Jurkat, Clone E6-1 (cell line): ENCODE measurements at regions not wholly inside any gene's neighbourhood (a gene's known extent, or its start where the extent isn't known, plus 50 kb on each side); places are given as distances from the start of the nearest gene placed in this dataset.
"Not testable (repeated sequence)": the region's sequence is repeated elsewhere in the genome, so short reads cannot be mapped to it uniquely, and the experiment has no call there.

Experiments used
- DNase-seq: peaks from one replicate; pipeline ENCODE4 v3.0.0-alpha.2; 2011; ENCODE audit warnings: low read depth, low spot score
- H3K4me3 ChIP-seq: 2 replicates; pipeline ENCODE4 v1.5.1; 2011; ENCODE audit warnings: mild to moderate bottlenecking, low read length, control low read depth, moderate library complexity

- H3K4me3 ChIP-seq: no peak overlapping the region
- no peak for DNase-seq
These were observed 354.5 kb upstream of the VWC2 start for GRCh38 chr7:49418963-49419362.

- H3K4me3 ChIP-seq: no peak overlapping the region
- no peak for DNase-seq
These were observed 350.9 kb upstream of the VWC2 start for GRCh38 chr7:49422564-49422963.

GRCh38 chr7:49424109-49424508 lies 349.3 kb upstream of the VWC2 start:
- H3K4me3 ChIP-seq: no peak overlapping the region

GRCh38 chr7:49425277-49425818 lies 348.1 kb upstream of the VWC2 start:
- DNase-seq: no peak
- no peak overlapping the region for H3K4me3 ChIP-seq

More at GRCh38 chr7:49424109-49424508, 349.3 kb upstream of the VWC2 start:
- DNase-seq: no peak

- H3K4me3 ChIP-seq: no peak overlapping the region
- DNase-seq: no peak
These were observed 341.2 kb upstream of the VWC2 start for GRCh38 chr7:49432254-49432653.

- no peak for DNase-seq
- no peak overlapping the region for H3K4me3 ChIP-seq
These were observed 339.6 kb upstream of the VWC2 start for GRCh38 chr7:49433794-49434193.

- no peak overlapping the region for H3K4me3 ChIP-seq
- DNase-seq: no peak
These were observed 338.6 kb upstream of the VWC2 start for GRCh38 chr7:49434846-49435245.

GRCh38 chr7:49438281-49438680 lies 335.2 kb upstream of the VWC2 start:
- no peak for DNase-seq
- no peak overlapping the region for H3K4me3 ChIP-seq

- no peak overlapping the region for H3K4me3 ChIP-seq
These were observed 329.9 kb upstream of the VWC2 start for GRCh38 chr7:49443515-49443914.

GRCh38 chr7:49453486-49453885 lies 320.0 kb upstream of the VWC2 start:
- H3K4me3 ChIP-seq: no peak overlapping the region
- DNase-seq: no peak

More at GRCh38 chr7:49443515-49443914, 329.9 kb upstream of the VWC2 start:
- no peak for DNase-seq

- no peak for DNase-seq
- no peak overlapping the region for H3K4me3 ChIP-seq
These were observed 294.0 kb upstream of the VWC2 start for GRCh38 chr7:49479441-49479840.

GRCh38 chr7:49479936-49480544 lies 293.4 kb upstream of the VWC2 start:
- no peak for DNase-seq
- H3K4me3 ChIP-seq: no peak overlapping the region

GRCh38 chr7:49481075-49481474 lies 292.4 kb upstream of the VWC2 start:
- no peak for DNase-seq

GRCh38 chr7:49483142-49483541 lies 290.3 kb upstream of the VWC2 start:
- H3K4me3 ChIP-seq: no peak overlapping the region

More at GRCh38 chr7:49481075-49481474, 292.4 kb upstream of the VWC2 start:
- H3K4me3 ChIP-seq: no peak overlapping the region

GRCh38 chr7:49486974-49487829 lies 286.2 kb upstream of the VWC2 start:
- no peak for DNase-seq
- no peak overlapping the region for H3K4me3 ChIP-seq

More at GRCh38 chr7:49483142-49483541, 290.3 kb upstream of the VWC2 start:
- peak; percentile 15 for DNase-seq

GRCh38 chr7:49487830-49488140 lies 285.7 kb upstream of the VWC2 start:
- no peak for DNase-seq
- no peak overlapping the region for H3K4me3 ChIP-seq

GRCh38 chr7:49488573-49488972 lies 284.9 kb upstream of the VWC2 start:
- H3K4me3 ChIP-seq: no peak overlapping the region
- DNase-seq: no peak

GRCh38 chr7:49497471-49497870 lies 276.0 kb upstream of the VWC2 start:
- H3K4me3 ChIP-seq: no peak overlapping the region
- DNase-seq: no peak

GRCh38 chr7:49500741-49501140 lies 272.7 kb upstream of the VWC2 start:
- no peak for DNase-seq

GRCh38 chr7:49507206-49507605 lies 266.2 kb upstream of the VWC2 start:
- H3K4me3 ChIP-seq, DNase-seq: not testable (repeated sequence)

More at GRCh38 chr7:49500741-49501140, 272.7 kb upstream of the VWC2 start:
- H3K4me3 ChIP-seq: no peak overlapping the region
